Endothelial cell of umbilical vein (primary cell): ENCODE measurements at regions not wholly inside any gene's neighbourhood (a gene's known extent, or its start where the extent isn't known, plus 50 kb on each side); places are given as distances from the start of the nearest gene placed in this dataset.

Experiments used
- EZH2 ChIP-seq: IDR thresholded peaks from 2 replicates; pipeline ENCODE4 v1.6.1; 2012; ENCODE audit warnings: borderline replicate concordance, low read depth, mild to moderate bottlenecking, moderate library complexity, low read length, inconsistent platforms; ENCODE audit not compliant: severe bottlenecking
- FOS ChIP-seq: IDR thresholded peaks from 2 replicates; pipeline ENCODE4 v1.6.1; 2011; ENCODE audit warnings: mild to moderate bottlenecking, low read length, moderate library complexity, borderline replicate concordance; ENCODE audit not compliant: insufficient read depth
- GATA2 ChIP-seq: IDR thresholded peaks from 2 replicates; pipeline ENCODE4 v1.7.0; 2011; ENCODE audit warnings: low read depth, mild to moderate bottlenecking, moderate library complexity, mixed read lengths, low read length; ENCODE audit not compliant: insufficient read length, insufficient read depth
- JUN ChIP-seq: IDR thresholded peaks from 2 replicates; pipeline ENCODE4 v1.6.1; 2011; ENCODE audit warnings: borderline replicate concordance, low read depth; ENCODE audit not compliant: insufficient read length, insufficient read depth
- POLR2A ChIP-seq: IDR thresholded peaks from 2 replicates; pipeline ENCODE4 v1.6.1; 2012; ENCODE audit warnings: low read depth, mild to moderate bottlenecking, control low read depth, low read length
- POLR2AphosphoS5 ChIP-seq: IDR thresholded peaks from 2 replicates; pipeline ENCODE4 v1.6.1; 2012; ENCODE audit warnings: low read depth, mild to moderate bottlenecking, control low read depth, low read length, moderate library complexity; ENCODE audit not compliant: insufficient read depth
- TF ChIP-seq, protein P1 (sequence below), 2 donors: IDR thresholded peaks; 1 replicate in 1 of 2; 2 replicates in 1 of 2; pipeline ENCODE4 v1.5.1; 2011; ENCODE audit warnings: low read length in 2 of 2, mild to moderate bottlenecking in 2 of 2, moderate library complexity in 2 of 2, control low read depth in 1 of 2, inconsistent platforms in 1 of 2, low read depth in 1 of 2; ENCODE audit not compliant: insufficient read depth in 1 of 2; ENCODE audit errors: extremely low read depth in 1 of 2
- TF ChIP-seq, protein P2 (sequence below): IDR thresholded peaks from 2 replicates; pipeline ENCODE4 v1.6.1; 2011; ENCODE audit not compliant: insufficient read depth, insufficient read length

DNA sequence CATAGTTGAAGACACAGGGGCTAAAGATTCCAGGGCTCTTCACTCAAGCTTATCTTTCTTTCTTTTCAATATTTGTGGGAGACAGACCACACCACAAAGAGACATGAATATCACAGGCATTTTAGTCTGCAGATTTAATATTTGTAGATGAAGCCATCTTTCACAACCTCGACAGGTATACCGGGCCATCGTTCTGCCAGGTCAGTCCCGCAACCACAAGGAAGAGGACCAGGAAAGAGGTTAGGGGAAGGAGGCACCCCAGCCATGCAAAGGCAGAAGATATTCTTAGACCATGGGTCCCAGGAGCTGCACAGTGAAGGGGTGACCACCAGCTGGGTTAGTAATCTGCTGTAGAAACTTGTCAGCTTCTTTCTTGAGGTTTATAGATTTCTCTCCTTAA is 66.8 kb upstream of the UCN3 start:
- TF ChIP-seq, protein P1, sequence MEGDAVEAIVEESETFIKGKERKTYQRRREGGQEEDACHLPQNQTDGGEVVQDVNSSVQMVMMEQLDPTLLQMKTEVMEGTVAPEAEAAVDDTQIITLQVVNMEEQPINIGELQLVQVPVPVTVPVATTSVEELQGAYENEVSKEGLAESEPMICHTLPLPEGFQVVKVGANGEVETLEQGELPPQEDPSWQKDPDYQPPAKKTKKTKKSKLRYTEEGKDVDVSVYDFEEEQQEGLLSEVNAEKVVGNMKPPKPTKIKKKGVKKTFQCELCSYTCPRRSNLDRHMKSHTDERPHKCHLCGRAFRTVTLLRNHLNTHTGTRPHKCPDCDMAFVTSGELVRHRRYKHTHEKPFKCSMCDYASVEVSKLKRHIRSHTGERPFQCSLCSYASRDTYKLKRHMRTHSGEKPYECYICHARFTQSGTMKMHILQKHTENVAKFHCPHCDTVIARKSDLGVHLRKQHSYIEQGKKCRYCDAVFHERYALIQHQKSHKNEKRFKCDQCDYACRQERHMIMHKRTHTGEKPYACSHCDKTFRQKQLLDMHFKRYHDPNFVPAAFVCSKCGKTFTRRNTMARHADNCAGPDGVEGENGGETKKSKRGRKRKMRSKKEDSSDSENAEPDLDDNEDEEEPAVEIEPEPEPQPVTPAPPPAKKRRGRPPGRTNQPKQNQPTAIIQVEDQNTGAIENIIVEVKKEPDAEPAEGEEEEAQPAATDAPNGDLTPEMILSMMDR (IDR thresholded peaks at IDR 0.05; ENCODE audit: extremely low read depth in 1 of 2, insufficient read depth in 1 of 2, low read depth in 1 of 2, low read length in 2 of 2), result no peak
- no peak for TF ChIP-seq POLR2A
- TF ChIP-seq, protein P2, sequence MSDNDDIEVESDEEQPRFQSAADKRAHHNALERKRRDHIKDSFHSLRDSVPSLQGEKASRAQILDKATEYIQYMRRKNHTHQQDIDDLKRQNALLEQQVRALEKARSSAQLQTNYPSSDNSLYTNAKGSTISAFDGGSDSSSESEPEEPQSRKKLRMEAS, result no peak
- TF ChIP-seq POLR2AphosphoS5, result no peak
- TF ChIP-seq JUN, result no peak
- TF ChIP-seq EZH2, result no peak
- no peak for TF ChIP-seq GATA2
- TF ChIP-seq FOS, result no peak
